Activated CD4-positive, alpha-beta T cell treated with anti-CD3 and anti-CD28 coated beads for 48 hours (primary cell): ENCODE measurements at regions not wholly inside any gene's neighbourhood (a gene's known extent, or its start where the extent isn't known, plus 50 kb on each side); places are given as distances from the start of the nearest gene placed in this dataset.
"Not testable (repeated sequence)": the region's sequence is repeated elsewhere in the genome, so short reads cannot be mapped to it uniquely, and the experiment has no call there.

Source experiments
- DNase-seq: peaks from one replicate; pipeline ENCODE4 v3.0.0-alpha.2; 2020

GRCh38 chr10:4280461-4281189, 495.6 kb upstream of the KLF6 start:
- DNase-seq: no peak

- no peak for DNase-seq
Measured at GRCh38 chr10:4279655-4280054, 494.6 kb upstream of the KLF6 start.

- no peak for DNase-seq
Measured at GRCh38 chr10:4278186-4278585, 493.2 kb upstream of the KLF6 start.

GRCh38 chr10:4276151-4276550, 491.1 kb upstream of the KLF6 start:
- no peak for DNase-seq

- not testable (repeated sequence) for DNase-seq
Measured at GRCh38 chr10:4274671-4275070, 489.7 kb upstream of the KLF6 start.

GRCh38 chr10:4271193-4271592, 486.2 kb upstream of the KLF6 start:
- DNase-seq: no peak

GRCh38 chr10:4270116-4270515, 485.1 kb upstream of the KLF6 start:
- no peak for DNase-seq

GRCh38 chr10:4268490-4268889, 483.5 kb upstream of the KLF6 start:
- DNase-seq: not testable (repeated sequence)

- no peak for DNase-seq
Measured at GRCh38 chr10:4267086-4267773, 482.2 kb upstream of the KLF6 start.

GRCh38 chr10:4266416-4267085, 481.5 kb upstream of the KLF6 start:
- DNase-seq: no peak

GRCh38 chr10:4265964-4266363, 481.0 kb upstream of the KLF6 start:
- DNase-seq: no peak

- no peak for DNase-seq
Measured at GRCh38 chr10:4264209-4264865, 479.3 kb upstream of the KLF6 start.

- no peak for DNase-seq
Measured at GRCh38 chr10:4263601-4263921, 478.6 kb upstream of the KLF6 start.

- no peak for DNase-seq
Measured at GRCh38 chr10:4262870-4263600, 478.0 kb upstream of the KLF6 start.

GRCh38 chr10:4262449-4262848, 477.4 kb upstream of the KLF6 start:
- no peak for DNase-seq

GRCh38 chr10:4260483-4261124, 475.6 kb upstream of the KLF6 start:
- no peak for DNase-seq

GRCh38 chr10:4257939-4258465, 473.0 kb upstream of the KLF6 start:
- no peak for DNase-seq

GRCh38 chr10:4256971-4257370, 472.0 kb upstream of the KLF6 start:
- DNase-seq: no peak

GRCh38 chr10:4255751-4256150, 470.7 kb upstream of the KLF6 start:
- DNase-seq: no peak

GRCh38 chr10:4254101-4254994, 469.3 kb upstream of the KLF6 start:
- DNase-seq: no peak

GRCh38 chr10:4252701-4253100, 467.7 kb upstream of the KLF6 start:
- no peak for DNase-seq
